HEK293T (cell line): ENCODE measurements at regions not wholly inside any gene's neighbourhood (a gene's known extent, or its start where the extent isn't known, plus 50 kb on each side); places are given as distances from the start of the nearest gene placed in this dataset.

ENCODE experiments used
- ARNT ChIP-seq: fragments of 450-650 bp; IDR thresholded peaks from 2 replicates; pipeline ENCODE4 v1.6.1; 2017; ENCODE audit warnings: mild to moderate bottlenecking
- BHLHE40 ChIP-seq: fragments of 450-650 bp; IDR thresholded peaks from 2 replicates; pipeline ENCODE4 v1.6.1; 2016; ENCODE audit warnings: mild to moderate bottlenecking, moderate library complexity, borderline replicate concordance
- FOXK2 ChIP-seq: fragments of 450-650 bp; IDR thresholded peaks from 2 replicates; pipeline ENCODE4 v1.6.1; 2016; ENCODE audit warnings: mild to moderate bottlenecking
- FOXM1 ChIP-seq: fragments of 450-650 bp; IDR thresholded peaks from 2 replicates; pipeline ENCODE4 v1.6.1; 2017; ENCODE audit warnings: mild to moderate bottlenecking, borderline replicate concordance
- LEF1 ChIP-seq: fragments of 450-650 bp; IDR thresholded peaks from 2 replicates; pipeline ENCODE4 v1.6.1; 2017; ENCODE audit warnings: mild to moderate bottlenecking, borderline replicate concordance
- SUZ12 ChIP-seq: fragments of 450-650 bp; IDR thresholded peaks from 2 replicates; pipeline ENCODE4 v1.6.1; 2016; ENCODE audit warnings: mild to moderate bottlenecking
- ZNF384 ChIP-seq: fragments of 450-650 bp; IDR thresholded peaks from 2 replicates; pipeline ENCODE4 v1.6.1; 2016
- TF ChIP-seq, protein P1 (sequence below): fragments of 450-650 bp; IDR thresholded peaks from 2 replicates; pipeline ENCODE4 v1.6.1; 2016

DNA sequence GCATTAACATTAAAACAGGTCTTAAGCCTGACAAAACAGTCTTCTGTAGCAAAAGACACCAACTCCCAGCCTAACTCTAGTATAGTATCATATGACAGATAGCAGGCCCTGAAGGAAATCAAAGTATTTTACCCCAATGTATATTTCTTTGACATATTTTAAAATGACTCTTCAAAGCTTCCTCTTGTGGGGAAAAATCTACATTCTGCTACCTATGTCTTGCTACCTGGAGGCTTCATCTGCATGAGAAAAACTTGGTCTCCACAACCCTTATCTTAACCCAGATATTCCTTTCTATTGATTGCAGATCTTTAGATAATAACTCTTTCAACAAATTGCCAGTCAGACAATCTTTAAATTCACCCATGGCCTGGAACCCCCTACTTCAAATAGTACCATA lies 1620.4 kb downstream of the PCDH7 start:
- TF ChIP-seq FOXK2 (no peak), FOXM1 (no peak), ZNF384 (no peak), BHLHE40 (no peak), SUZ12 (no peak), ARNT (no peak), LEF1 (no peak)
- TF ChIP-seq, protein P1, sequence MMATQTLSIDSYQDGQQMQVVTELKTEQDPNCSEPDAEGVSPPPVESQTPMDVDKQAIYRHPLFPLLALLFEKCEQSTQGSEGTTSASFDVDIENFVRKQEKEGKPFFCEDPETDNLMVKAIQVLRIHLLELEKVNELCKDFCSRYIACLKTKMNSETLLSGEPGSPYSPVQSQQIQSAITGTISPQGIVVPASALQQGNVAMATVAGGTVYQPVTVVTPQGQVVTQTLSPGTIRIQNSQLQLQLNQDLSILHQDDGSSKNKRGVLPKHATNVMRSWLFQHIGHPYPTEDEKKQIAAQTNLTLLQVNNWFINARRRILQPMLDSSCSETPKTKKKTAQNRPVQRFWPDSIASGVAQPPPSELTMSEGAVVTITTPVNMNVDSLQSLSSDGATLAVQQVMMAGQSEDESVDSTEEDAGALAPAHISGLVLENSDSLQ = no peak
